BJ (cell line): ENCODE measurements at regions not wholly inside any gene's neighbourhood (a gene's known extent, or its start where the extent isn't known, plus 50 kb on each side); places are given as distances from the start of the nearest gene placed in this dataset.

Experiments
- CTCF ChIA-PET: fragments of 350-600 bp; formaldehyde crosslinking; extraction: SDS; loops from one replicate; lab custom pipeline; 2021; ENCODE audit warnings: antibody characterized with exemption, inconsistent platforms; lab: Yijun Ruan, JAX
- POLR2A ChIA-PET: fragments of 300-600 bp; sonication (Branson Sonifier 250); formaldehyde crosslinking; extraction: SDS; loops from one replicate; lab custom pipeline; 2021; ENCODE audit warnings: antibody characterized with exemption; lab: Charles Lee
- DNase-seq: peaks from one replicate; pipeline ENCODE4 v3.0.0-alpha.2; 2011; ENCODE audit warnings: low read depth
- H3K27me3 ChIP-seq: 2 replicates; pipeline ENCODE4 v1.6.0; 2011; ENCODE audit warnings: low read length; ENCODE audit not compliant: control insufficient read depth, insufficient read depth
- H3K36me3 ChIP-seq: 2 replicates; pipeline ENCODE4 v1.5.1; 2011; ENCODE audit warnings: low read length; ENCODE audit not compliant: control insufficient read depth, insufficient read depth
- H3K4me3 ChIP-seq: 2 replicates; pipeline ENCODE4 v1.5.1; 2011; ENCODE audit warnings: low read depth, mild to moderate bottlenecking, control low read depth, low read length
- CTCF ChIP-seq: IDR thresholded peaks from 2 replicates; pipeline ENCODE4 v1.5.1; 2011; ENCODE audit warnings: low read depth, mild to moderate bottlenecking, control low read depth, inconsistent platforms, low read length, moderate library complexity; ENCODE audit not compliant: insufficient read depth

GRCh38 chr6:169921853-169922824, 170.7 kb downstream of the ERMARD start:
- Histone ChIP-seq H3K27me3 (no peaks in the 10 kb centered on the region), H3K4me3 (no peak overlapping the region), H3K36me3 (no peaks in the 10 kb centered on the region)
- no peak for TF ChIP-seq CTCF
- CTCF ChIA-PET, result no interaction called here
- no peak for DNase-seq
- POLR2A ChIA-PET, result no interaction called here

GRCh38 chr6:169921217-169921616, 169.8 kb downstream of the ERMARD start:
- POLR2A ChIA-PET, result no interaction called here
- no peaks in the 10 kb centered on the region for H3K27me3 ChIP-seq
- CTCF ChIA-PET, result no interaction called here
- DNase-seq, result no peak
- no peaks in the 10 kb centered on the region for H3K36me3 ChIP-seq
- H3K4me3 ChIP-seq, result no peak overlapping the region
- TF ChIP-seq CTCF, result no peak

GRCh38 chr6:169920359-169921020, 169.1 kb downstream of the ERMARD start:
- ChIA-PET POLR2A (no interaction called here), CTCF (no interaction called here)
- Histone ChIP-seq H3K27me3 (no peaks in the 10 kb centered on the region), H3K4me3 (no peak overlapping the region), H3K36me3 (no peaks in the 10 kb centered on the region)
- DNase-seq, result no peak
- no peak for TF ChIP-seq CTCF

GRCh38 chr6:169918954-169919549, 167.6 kb downstream of the ERMARD start:
- Histone ChIP-seq H3K4me3 (no peak overlapping the region), H3K27me3 (no peaks in the 10 kb centered on the region), H3K36me3 (no peaks in the 10 kb centered on the region)
- POLR2A ChIA-PET, result no interaction called here
- CTCF ChIA-PET, result no interaction called here
- DNase-seq, result no peak
- TF ChIP-seq CTCF, result no peak

GRCh38 chr6:169918239-169918953, 167.0 kb downstream of the ERMARD start:
- TF ChIP-seq CTCF, result no peak
- no peaks in the 10 kb centered on the region for H3K36me3 ChIP-seq
- H3K27me3 ChIP-seq, result no peaks in the 10 kb centered on the region
- ChIA-PET POLR2A (no interaction called here), CTCF (no interaction called here)
- no peak for DNase-seq
- no peak overlapping the region for H3K4me3 ChIP-seq
